GM23248 (cell line): ENCODE measurements at regions not wholly inside any gene's neighbourhood (a gene's known extent, or its start where the extent isn't known, plus 50 kb on each side); places are given as distances from the start of the nearest gene placed in this dataset.

Experiments used
- DNase-seq: peaks from one replicate; pipeline ENCODE4 v3.0.0-alpha.2; 2015
- H2AFZ ChIP-seq: fragments of 200-600 bp; sonication (generic); 2 replicates; pipeline ENCODE4 v1.6.1; 2016; ENCODE audit warnings: antibody characterized with exemption
- H3F3A ChIP-seq: fragments of 200-600 bp; sonication (generic); 2 replicates; pipeline ENCODE4 v1.6.1; 2016; ENCODE audit warnings: mild to moderate bottlenecking, antibody characterized with exemption, mixed run types; ENCODE audit not compliant: insufficient read depth
- H3K27ac ChIP-seq: fragments of 200-600 bp; sonication (generic); 2 replicates; pipeline ENCODE4 v1.5.1; 2016; ENCODE audit warnings: mild to moderate bottlenecking
- H3K27me3 ChIP-seq: fragments of 200-600 bp; sonication (generic); replicated peaks from 2 replicates; pipeline ENCODE4 v1.6.1; 2016; ENCODE audit warnings: mild to moderate bottlenecking; ENCODE audit not compliant: insufficient read depth
- H3K36me3 ChIP-seq: fragments of 200-600 bp; sonication (generic); 2 replicates; pipeline ENCODE4 v1.6.1; 2016; ENCODE audit warnings: low read depth, mild to moderate bottlenecking
- H3K4me1 ChIP-seq: fragments of 200-600 bp; sonication (generic); 2 replicates; pipeline ENCODE4 v1.6.1; 2016; ENCODE audit warnings: mild to moderate bottlenecking; ENCODE audit not compliant: insufficient read depth
- H3K4me2 ChIP-seq: fragments of 200-600 bp; sonication (generic); one replicate; pipeline ENCODE4 v1.6.1; 2016; ENCODE audit warnings: mild to moderate bottlenecking; ENCODE audit not compliant: unreplicated experiment
- H3K4me3 ChIP-seq: fragments of 200-600 bp; sonication (generic); 2 replicates; pipeline ENCODE4 v1.5.1; 2016; ENCODE audit warnings: mild to moderate bottlenecking
- H3K79me2 ChIP-seq: fragments of 200-600 bp; sonication (generic); 2 replicates; pipeline ENCODE4 v1.6.1; 2016; ENCODE audit warnings: mild to moderate bottlenecking; ENCODE audit not compliant: insufficient read depth
- H3K9ac ChIP-seq: fragments of 200-600 bp; sonication (generic); 2 replicates; pipeline ENCODE4 v1.6.1; 2016; ENCODE audit warnings: mild to moderate bottlenecking
- H3K9me2 ChIP-seq: fragments of 200-600 bp; sonication (generic); 2 replicates; pipeline ENCODE4 v1.6.1; 2016; ENCODE audit warnings: mixed run types, mild to moderate bottlenecking, moderate library complexity; ENCODE audit not compliant: insufficient read depth
- H3K9me3 ChIP-seq: fragments of 200-600 bp; sonication (generic); one replicate; pipeline ENCODE4 v1.6.1; 2017; ENCODE audit warnings: low read depth
- H4K20me1 ChIP-seq: fragments of 200-600 bp; sonication (generic); 2 replicates; pipeline ENCODE4 v1.6.0; 2016; ENCODE audit not compliant: insufficient read depth
- EZH2 ChIP-seq: fragments of 200-600 bp; sonication (generic); IDR thresholded peaks from 2 replicates; pipeline ENCODE4 v1.6.1; 2018; ENCODE audit warnings: antibody characterized with exemption, mild to moderate bottlenecking; ENCODE audit not compliant: insufficient read depth, poor library complexity, severe bottlenecking
- EZH2phosphoT487 ChIP-seq: fragments of 200-600 bp; sonication (generic); IDR thresholded peaks from 2 replicates; pipeline ENCODE4 v1.6.1; 2018; ENCODE audit warnings: antibody characterized with exemption, moderate library complexity, mild to moderate bottlenecking, low read depth; ENCODE audit not compliant: insufficient read depth
- WGBS, 2 experiments: methylation state at CpG; one replicate each; pipeline ENCODE4 v1.1.6; 2015 to 2017; ENCODE audit warnings: low lambda C conversion rate in 2 of 2, low coverage in 1 of 2; ENCODE audit errors: missing lambda C conversion rate in 2 of 2; 5-methylcytosine and 5-hydroxymethylcytosine counted together
- in situ Hi-C: fragments of 300-500 bp; cut with MboI; formaldehyde crosslinking; loops from 2 replicates; pipeline ENCODE4 v1.15.0; 2020

GRCh38 chr6:150719099-150719766 lies 119.5 kb downstream of the PLEKHG1 start:
- Histone ChIP-seq H3K36me3 (no peaks in the 10 kb centered on the region), H3K4me3 (no peak overlapping the region), H2AFZ (no peak overlapping the region), H3K9me3 (no peaks in the 10 kb centered on the region), H3K9ac (no peak overlapping the region), H3K4me1 (no peaks in the 10 kb centered on the region), H3K27me3 (peaks cover 34% of the 10 kb centered on the region), H3F3A (no peaks in the 10 kb centered on the region), H3K27ac (no peak overlapping the region), H3K9me2 (no peaks in the 10 kb centered on the region), H3K79me2 (no peaks in the 10 kb centered on the region), H4K20me1 (no peaks in the 10 kb centered on the region), H3K4me2 (no peak overlapping the region)
- 45 to 52% methylated on average over 7 of the region's 7 CpGs for WGBS, 2 experiments
- DNase-seq, result peak; percentile 6
- in situ Hi-C loops, result no loop called here
- TF ChIP-seq EZH2, result no peak
- no peak for TF ChIP-seq EZH2phosphoT487

- no peak overlapping the region for H3K9ac ChIP-seq
- H3K9me2 ChIP-seq, result no peaks in the 10 kb centered on the region
- H3F3A ChIP-seq, result no peaks in the 10 kb centered on the region
- no peak for DNase-seq
- WGBS, 2 experiments, result 0 to 2% methylated on average over 1 of the region's 1 CpG
- H3K4me3 ChIP-seq, result no peak overlapping the region
- no peaks in the 10 kb centered on the region for H3K9me3 ChIP-seq
- in situ Hi-C loops, result no loop called here
- TF ChIP-seq EZH2 (no peak), EZH2phosphoT487 (no peak)
- H3K4me1 ChIP-seq, result no peaks in the 10 kb centered on the region
- H4K20me1 ChIP-seq, result no peaks in the 10 kb centered on the region
- no peak overlapping the region for H3K4me2 ChIP-seq
- peaks cover 34% of the 10 kb centered on the region for H3K27me3 ChIP-seq
- no peaks in the 10 kb centered on the region for H3K79me2 ChIP-seq
- H3K36me3 ChIP-seq, result no peaks in the 10 kb centered on the region
- H3K27ac ChIP-seq, result no peak overlapping the region
- no peak overlapping the region for H2AFZ ChIP-seq
Observed at GRCh38 chr6:150719831-150720230, 120.1 kb downstream of the PLEKHG1 start.

GRCh38 chr6:150720774-150721233 lies 121.1 kb downstream of the PLEKHG1 start:
- 55 to 59% methylated on average over 5 of the region's 5 CpGs for WGBS, 2 experiments
- no peaks in the 10 kb centered on the region for H3K9me2 ChIP-seq
- H3K27ac ChIP-seq, result no peak overlapping the region
- DNase-seq, result peak; percentile 6
- H3K27me3 ChIP-seq, result peaks cover 34% of the 10 kb centered on the region
- no peaks in the 10 kb centered on the region for H3F3A ChIP-seq
- H3K4me2 ChIP-seq, result no peak overlapping the region
- H3K9ac ChIP-seq, result no peak overlapping the region
- no peak overlapping the region for H3K4me3 ChIP-seq
- H4K20me1 ChIP-seq, result no peaks in the 10 kb centered on the region
- H3K79me2 ChIP-seq, result no peaks in the 10 kb centered on the region
- in situ Hi-C loops, result no loop called here
- TF ChIP-seq EZH2phosphoT487 (no peak), EZH2 (no peak)
- no peaks in the 10 kb centered on the region for H3K4me1 ChIP-seq
- H3K9me3 ChIP-seq, result no peaks in the 10 kb centered on the region
- H3K36me3 ChIP-seq, result no peaks in the 10 kb centered on the region
- H2AFZ ChIP-seq, result no peak overlapping the region

- 83 to 85% methylated on average over 11 of the region's 11 CpGs for WGBS, 2 experiments
- Histone ChIP-seq H3K4me1 (no peaks in the 10 kb centered on the region), H3F3A (no peaks in the 10 kb centered on the region), H3K27me3 (peaks cover 34% of the 10 kb centered on the region), H3K79me2 (no peaks in the 10 kb centered on the region), H3K4me2 (no peak overlapping the region), H3K9ac (no peak overlapping the region), H3K9me3 (no peaks in the 10 kb centered on the region), H2AFZ (no peak overlapping the region), H4K20me1 (no peaks in the 10 kb centered on the region), H3K4me3 (no peak overlapping the region), H3K36me3 (no peaks in the 10 kb centered on the region), H3K9me2 (no peaks in the 10 kb centered on the region), H3K27ac (no peak overlapping the region)
- no peak for DNase-seq
- in situ Hi-C loops, result no loop called here
- TF ChIP-seq EZH2 (no peak), EZH2phosphoT487 (no peak)
Observed at GRCh38 chr6:150721418-150722266, 122.0 kb downstream of the PLEKHG1 start.
